ENCODE measurements at regions not wholly inside any gene's neighbourhood (a gene's known extent, or its start where the extent isn't known, plus 50 kb on each side); places are given as distances from the start of the nearest gene placed in this dataset.

DNA sequence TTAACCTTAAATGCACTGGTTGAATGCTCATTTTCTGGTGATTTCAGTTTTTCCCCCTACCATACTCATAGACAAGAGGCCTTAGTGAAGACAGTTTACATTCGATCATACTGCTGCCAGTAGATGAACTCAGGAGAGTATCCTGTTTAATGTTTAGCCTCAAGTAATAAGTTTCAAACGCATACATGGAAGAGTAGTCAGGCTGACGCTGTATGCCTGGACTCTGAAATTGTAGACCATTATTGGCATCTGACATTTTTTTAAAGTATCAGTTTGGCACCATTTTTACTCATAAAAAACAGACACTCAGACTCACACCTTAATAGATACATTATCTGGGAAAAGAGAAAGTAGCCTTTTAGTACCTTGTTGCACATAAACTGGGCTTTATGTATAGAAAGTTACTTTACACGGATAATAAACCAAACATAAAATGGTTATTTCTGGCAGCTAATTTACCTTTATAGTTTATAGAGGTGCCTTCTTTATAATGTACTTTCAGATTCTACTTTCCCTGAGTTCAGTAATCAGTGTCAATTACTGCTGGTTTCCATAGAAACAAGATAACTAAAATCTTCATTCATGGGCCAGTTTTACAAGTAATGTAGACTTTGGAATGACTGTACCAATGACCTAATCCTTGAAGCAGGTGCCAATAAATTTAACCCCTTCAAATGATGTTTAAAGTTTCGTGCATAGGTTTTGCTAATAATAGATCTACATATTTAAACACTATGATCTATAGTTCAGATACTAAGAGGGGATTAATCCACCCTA is 183.8 kb upstream of the ITGA1 start:
- Histone ChIP-seq H3K4me2 (ENCODE audit: insufficient read depth, low read length, poor library complexity, severe bottlenecking) (no peak overlapping the region), H3K27ac (replicated peaks; ENCODE audit: low read length) (no peak overlapping the region), H3K27me3 (ENCODE audit: control insufficient read depth in 3 of 3, insufficient read depth in 3 of 3, low read depth in 1 of 3, low read length in 3 of 3) (no peaks in the 10 kb centered on the region), H4K8ac (ENCODE audit: low read depth, low read length) (no peak overlapping the region), H2BK5ac (ENCODE audit: low read length) (no peak overlapping the region), H2BK15ac (ENCODE audit: low read length) (no peak overlapping the region), H4K91ac (ENCODE audit: low read depth, low read length, poor library complexity) (no peak overlapping the region), H3K4me1 (ENCODE audit: control insufficient read depth in 2 of 2, insufficient read depth in 1 of 2, low read depth in 1 of 2, low read length in 2 of 2) (no peaks in the 10 kb centered on the region), H3K14ac (ENCODE audit: low read length) (no peak overlapping the region), H2AK5ac (ENCODE audit: low read depth, low read length) (no peak overlapping the region), H3K18ac (ENCODE audit: low read length) (no peak overlapping the region), H3K36me3 (replicated peaks in 1 of 2; ENCODE audit: control insufficient read depth in 2 of 2, insufficient read depth in 2 of 2, low read length in 2 of 2) (no peaks in the 10 kb centered on the region), H3K4ac (ENCODE audit: low read length) (no peak overlapping the region), H3K79me1 (ENCODE audit: low read depth, low read length) (no peaks in the 10 kb centered on the region), H2BK12ac (ENCODE audit: low read length) (no peak overlapping the region), H3K9ac (ENCODE audit: low read depth, low read length, poor library complexity) (no peak overlapping the region), H3K23ac (ENCODE audit: low read depth, low read length, poor library complexity) (no peak overlapping the region), H3K9me3 (replicated peaks in 1 of 2; ENCODE audit: control insufficient read depth in 2 of 2, insufficient read depth in 1 of 2, low read depth in 1 of 2, low read length in 2 of 2) (no peaks in the 10 kb centered on the region), H2BK120ac (ENCODE audit: low read depth, low read length) (no peak overlapping the region), H2AFZ (ENCODE audit: low read length) (no peak overlapping the region), H3K4me3 (ENCODE audit: low read length in 2 of 2) (no peak overlapping the region)
- DNase-seq (ENCODE audit: low spot score), result no peak
- WGBS, 2 donors (ENCODE audit: extremely low coverage in 2 of 2, insufficient read length in 2 of 2, insufficient replicate concordance in 1 of 2), result no CpG with 5 or more reads among the region's 5 CpGs

DNA sequence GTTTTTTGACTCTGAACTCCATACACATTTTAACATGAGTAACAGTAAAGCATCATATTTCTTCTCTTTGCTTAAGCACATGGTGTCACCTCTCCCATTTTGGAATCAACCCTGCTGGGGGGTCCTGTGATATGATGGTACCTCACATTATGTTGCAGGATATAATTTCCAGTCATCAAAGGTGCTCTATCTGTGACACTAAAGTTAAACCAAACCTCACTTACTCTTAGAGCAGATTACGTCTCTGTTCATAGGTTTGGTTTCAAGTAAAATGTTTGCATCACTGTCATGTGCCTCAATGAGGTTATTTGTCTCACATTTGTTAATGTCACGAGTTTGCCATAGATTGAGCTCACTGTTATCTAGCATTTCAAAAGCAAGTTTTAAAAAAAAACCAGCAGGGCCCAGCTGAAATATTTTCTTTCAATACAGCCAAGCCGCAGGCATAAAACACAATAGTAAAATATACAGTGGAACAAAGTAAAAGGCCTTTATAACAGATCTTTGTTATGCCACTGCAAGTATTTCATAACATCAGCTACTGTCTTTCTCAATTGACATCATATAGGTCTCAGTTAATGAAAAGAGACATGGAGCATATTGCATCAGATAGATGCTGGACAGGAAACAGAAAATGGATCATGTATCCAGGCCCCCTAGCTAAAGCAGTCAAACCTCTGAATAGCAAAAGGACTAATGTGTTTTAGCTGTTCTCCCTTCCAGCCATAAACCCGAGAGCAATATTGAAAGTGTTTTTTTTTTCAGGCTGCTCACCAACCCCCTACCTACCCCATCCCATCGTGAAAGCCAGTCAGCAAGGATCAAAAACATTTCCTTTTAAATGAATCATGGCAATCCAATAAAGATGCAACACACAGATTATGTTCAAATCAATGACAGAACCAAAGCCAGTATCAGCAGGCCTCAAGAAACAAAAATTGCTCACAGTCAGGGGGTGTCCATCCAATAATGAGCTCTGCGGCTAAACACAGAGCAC is 182.1 kb upstream of the ITGA1 start:
- Histone ChIP-seq H3K18ac (ENCODE audit: low read length) (no peak overlapping the region), H4K91ac (ENCODE audit: low read depth, low read length, poor library complexity) (no peak overlapping the region), H2AFZ (ENCODE audit: low read length) (no peak overlapping the region), H3K79me1 (ENCODE audit: low read depth, low read length) (no peaks in the 10 kb centered on the region), H2BK15ac (ENCODE audit: low read length) (no peak overlapping the region), H2BK5ac (ENCODE audit: low read length) (no peak overlapping the region), H3K14ac (ENCODE audit: low read length) (no peak overlapping the region), H3K4me1 (ENCODE audit: control insufficient read depth in 2 of 2, insufficient read depth in 1 of 2, low read depth in 1 of 2, low read length in 2 of 2) (no peaks in the 10 kb centered on the region), H3K4me2 (ENCODE audit: insufficient read depth, low read length, poor library complexity, severe bottlenecking) (no peak overlapping the region), H3K27ac (replicated peaks; ENCODE audit: low read length) (no peak overlapping the region), H3K23ac (ENCODE audit: low read depth, low read length, poor library complexity) (no peak overlapping the region), H2BK120ac (ENCODE audit: low read depth, low read length) (no peak overlapping the region), H3K9me3 (replicated peaks in 1 of 2; ENCODE audit: control insufficient read depth in 2 of 2, insufficient read depth in 1 of 2, low read depth in 1 of 2, low read length in 2 of 2) (no peaks in the 10 kb centered on the region), H4K8ac (ENCODE audit: low read depth, low read length) (no peak overlapping the region), H3K36me3 (replicated peaks in 1 of 2; ENCODE audit: control insufficient read depth in 2 of 2, insufficient read depth in 2 of 2, low read length in 2 of 2) (no peaks in the 10 kb centered on the region), H3K9ac (ENCODE audit: low read depth, low read length, poor library complexity) (no peak overlapping the region), H3K4ac (ENCODE audit: low read length) (no peak overlapping the region), H2BK12ac (ENCODE audit: low read length) (no peak overlapping the region), H2AK5ac (ENCODE audit: low read depth, low read length) (no peak overlapping the region), H3K27me3 (ENCODE audit: control insufficient read depth in 3 of 3, insufficient read depth in 3 of 3, low read depth in 1 of 3, low read length in 3 of 3) (no peaks in the 10 kb centered on the region), H3K4me3 (ENCODE audit: low read length in 2 of 2) (no peak overlapping the region)
- no CpG with 5 or more reads among the region's 6 CpGs for WGBS, 2 donors (ENCODE audit: extremely low coverage in 2 of 2, insufficient read length in 2 of 2, insufficient replicate concordance in 1 of 2)
- no peak for DNase-seq (ENCODE audit: low spot score)

DNA sequence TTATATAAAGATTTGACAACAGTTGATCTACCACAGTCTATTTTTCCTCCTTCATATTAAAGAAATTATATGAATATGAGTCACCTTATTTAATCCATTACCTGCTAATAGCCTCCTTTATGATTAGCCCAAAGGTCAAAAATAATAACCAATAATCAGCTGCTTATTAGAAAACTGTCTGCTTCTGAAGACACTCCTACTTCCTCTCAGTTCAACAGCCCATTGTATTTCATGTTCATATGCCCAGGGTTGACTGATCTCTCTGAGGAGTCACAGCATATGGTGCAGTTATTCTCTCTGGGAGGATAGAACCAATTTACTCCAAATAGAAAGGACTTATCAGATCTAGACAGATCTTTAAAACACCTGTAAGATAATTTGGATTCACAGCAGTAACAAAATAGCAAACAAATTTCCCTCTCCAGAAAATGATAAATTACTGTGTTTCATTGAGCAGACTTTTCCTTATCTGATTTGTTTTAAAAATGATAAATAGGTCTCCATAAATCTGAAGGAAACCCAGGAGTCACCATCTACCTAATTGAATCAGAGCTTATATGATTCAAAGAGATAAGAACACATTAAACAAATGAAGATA is 180.4 kb upstream of the ITGA1 start:
- Histone ChIP-seq H3K4me2 (ENCODE audit: insufficient read depth, low read length, poor library complexity, severe bottlenecking) (no peak overlapping the region), H2AK5ac (ENCODE audit: low read depth, low read length) (no peak overlapping the region), H3K4ac (ENCODE audit: low read length) (no peak overlapping the region), H3K79me1 (ENCODE audit: low read depth, low read length) (no peaks in the 10 kb centered on the region), H2AFZ (ENCODE audit: low read length) (no peak overlapping the region), H2BK15ac (ENCODE audit: low read length) (no peak overlapping the region), H2BK12ac (ENCODE audit: low read length) (no peak overlapping the region), H2BK5ac (ENCODE audit: low read length) (no peak overlapping the region), H3K23ac (ENCODE audit: low read depth, low read length, poor library complexity) (no peak overlapping the region), H3K14ac (ENCODE audit: low read length) (no peak overlapping the region), H2BK120ac (ENCODE audit: low read depth, low read length) (no peak overlapping the region), H3K27ac (replicated peaks; ENCODE audit: low read length) (no peak overlapping the region), H3K27me3 (ENCODE audit: control insufficient read depth in 3 of 3, insufficient read depth in 3 of 3, low read depth in 1 of 3, low read length in 3 of 3) (no peaks in the 10 kb centered on the region), H3K36me3 (replicated peaks in 1 of 2; ENCODE audit: control insufficient read depth in 2 of 2, insufficient read depth in 2 of 2, low read length in 2 of 2) (no peaks in the 10 kb centered on the region), H3K18ac (ENCODE audit: low read length) (no peak overlapping the region), H3K9ac (ENCODE audit: low read depth, low read length, poor library complexity) (no peak overlapping the region), H3K9me3 (replicated peaks in 1 of 2; ENCODE audit: control insufficient read depth in 2 of 2, insufficient read depth in 1 of 2, low read depth in 1 of 2, low read length in 2 of 2) (no peaks in the 10 kb centered on the region), H4K91ac (ENCODE audit: low read depth, low read length, poor library complexity) (no peak overlapping the region), H4K8ac (ENCODE audit: low read depth, low read length) (no peak overlapping the region), H3K4me1 (ENCODE audit: control insufficient read depth in 2 of 2, insufficient read depth in 1 of 2, low read depth in 1 of 2, low read length in 2 of 2) (no peaks in the 10 kb centered on the region), H3K4me3 (ENCODE audit: low read length in 2 of 2) (no peak overlapping the region)
- no peak for DNase-seq (ENCODE audit: low spot score)

DNA sequence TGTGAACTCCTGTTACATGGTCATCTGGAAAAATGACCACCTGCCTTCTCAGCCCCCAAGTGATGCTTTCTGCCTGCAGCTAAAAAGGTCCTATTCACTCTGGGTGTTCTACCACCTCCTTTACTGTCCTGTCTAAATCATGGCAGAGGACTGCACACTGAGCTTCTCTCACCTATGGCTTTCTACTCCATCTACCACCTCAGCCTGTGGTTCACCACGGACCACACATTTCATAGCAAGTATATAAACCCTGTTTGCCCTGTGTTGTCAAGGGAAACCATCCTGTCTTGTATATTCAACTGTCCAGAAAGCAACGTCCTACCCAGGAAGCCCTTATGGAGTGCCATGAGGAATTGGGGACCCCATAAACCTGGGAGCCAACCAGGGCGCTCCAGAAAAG is 167.4 kb upstream of the ITGA1 start:
- no CpG with 5 or more reads among the region's 3 CpGs for WGBS, 2 donors (ENCODE audit: extremely low coverage in 2 of 2, insufficient read length in 2 of 2, insufficient replicate concordance in 1 of 2)
- Histone ChIP-seq H3K14ac (ENCODE audit: low read length) (no peak overlapping the region), H2AK5ac (ENCODE audit: low read depth, low read length) (no peak overlapping the region), H3K9ac (ENCODE audit: low read depth, low read length, poor library complexity) (no peak overlapping the region), H4K91ac (ENCODE audit: low read depth, low read length, poor library complexity) (no peak overlapping the region), H3K4me3 (ENCODE audit: low read length in 2 of 2) (no peak overlapping the region), H2BK15ac (ENCODE audit: low read length) (no peak overlapping the region), H3K27ac (replicated peaks; ENCODE audit: low read length) (no peak overlapping the region), H4K8ac (ENCODE audit: low read depth, low read length) (no peak overlapping the region), H3K4ac (ENCODE audit: low read length) (no peak overlapping the region), H2BK120ac (ENCODE audit: low read depth, low read length) (no peak overlapping the region), H3K23ac (ENCODE audit: low read depth, low read length, poor library complexity) (no peak overlapping the region), H3K9me3 (replicated peaks in 1 of 2; ENCODE audit: control insufficient read depth in 2 of 2, insufficient read depth in 1 of 2, low read depth in 1 of 2, low read length in 2 of 2) (no peaks in the 10 kb centered on the region), H2AFZ (ENCODE audit: low read length) (no peak overlapping the region), H3K36me3 (replicated peaks in 1 of 2; ENCODE audit: control insufficient read depth in 2 of 2, insufficient read depth in 2 of 2, low read length in 2 of 2) (no peaks in the 10 kb centered on the region), H3K79me1 (ENCODE audit: low read depth, low read length) (no peaks in the 10 kb centered on the region), H3K18ac (ENCODE audit: low read length) (no peak overlapping the region), H2BK5ac (ENCODE audit: low read length) (no peak overlapping the region), H3K4me1 (ENCODE audit: control insufficient read depth in 2 of 2, insufficient read depth in 1 of 2, low read depth in 1 of 2, low read length in 2 of 2) (no peaks in the 10 kb centered on the region), H2BK12ac (ENCODE audit: low read length) (no peak overlapping the region), H3K4me2 (ENCODE audit: insufficient read depth, low read length, poor library complexity, severe bottlenecking) (no peak overlapping the region), H3K27me3 (ENCODE audit: control insufficient read depth in 3 of 3, insufficient read depth in 3 of 3, low read depth in 1 of 3, low read length in 3 of 3) (peaks cover 0 to 8% (median 0%) of the 10 kb centered on the region in 3 experiments)
- DNase-seq (ENCODE audit: low spot score), result no peak
